ENCODE measurements at regions not wholly inside any gene's neighbourhood (a gene's known extent, or its start where the extent isn't known, plus 50 kb on each side); places are given as distances from the start of the nearest gene placed in this dataset.

DNA sequence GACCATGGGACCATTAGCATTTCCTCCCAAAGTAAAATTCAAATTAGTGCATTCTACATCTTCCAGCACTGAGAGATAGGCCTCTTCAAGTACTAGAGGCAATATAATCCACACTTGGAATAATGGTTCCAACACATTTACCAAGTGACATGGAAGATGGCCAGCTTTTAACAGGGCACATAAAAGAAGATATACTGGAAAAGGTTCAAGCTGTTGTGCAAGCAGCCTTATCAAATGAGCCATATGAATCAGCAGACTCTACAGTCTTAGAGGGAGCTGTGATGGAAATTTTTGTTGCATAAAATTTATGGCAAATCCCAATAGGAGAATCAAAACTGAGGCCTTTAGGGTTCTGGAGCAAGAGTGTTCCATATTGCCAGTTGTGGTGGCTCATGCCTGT lies 526.6 kb upstream of the IRAK1BP1 start:
- no peaks in the 10 kb centered on the region for H3K4me1 ChIP-seq (ENCODE audit: control insufficient read depth in 4 of 4, insufficient read depth in 4 of 4, low read length in 3 of 4)
- H3K9ac ChIP-seq (ENCODE audit: low read depth in 1 of 2, low read length in 2 of 2), result no peak overlapping the region
- H3K27ac ChIP-seq (ENCODE audit: low read depth in 1 of 2, low read length in 2 of 2), result no peak overlapping the region
- H3K36me3 ChIP-seq (ENCODE audit: control insufficient read depth in 4 of 4, insufficient read depth in 3 of 4, low read depth in 1 of 4, low read length in 3 of 4), result no peaks in the 10 kb centered on the region
- no peaks in the 10 kb centered on the region for H3K27me3 ChIP-seq (ENCODE audit: control insufficient read depth in 4 of 4, insufficient read depth in 4 of 4, low read length in 3 of 4)
- TF ChIP-seq, protein P1, sequence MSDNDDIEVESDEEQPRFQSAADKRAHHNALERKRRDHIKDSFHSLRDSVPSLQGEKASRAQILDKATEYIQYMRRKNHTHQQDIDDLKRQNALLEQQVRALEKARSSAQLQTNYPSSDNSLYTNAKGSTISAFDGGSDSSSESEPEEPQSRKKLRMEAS (IDR thresholded peaks at IDR 0.05), result no peak
- TF ChIP-seq, protein P2, sequence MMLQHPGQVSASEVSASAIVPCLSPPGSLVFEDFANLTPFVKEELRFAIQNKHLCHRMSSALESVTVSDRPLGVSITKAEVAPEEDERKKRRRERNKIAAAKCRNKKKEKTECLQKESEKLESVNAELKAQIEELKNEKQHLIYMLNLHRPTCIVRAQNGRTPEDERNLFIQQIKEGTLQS (IDR thresholded peaks at IDR 0.05), result no peak
- TF ChIP-seq, protein P3, sequence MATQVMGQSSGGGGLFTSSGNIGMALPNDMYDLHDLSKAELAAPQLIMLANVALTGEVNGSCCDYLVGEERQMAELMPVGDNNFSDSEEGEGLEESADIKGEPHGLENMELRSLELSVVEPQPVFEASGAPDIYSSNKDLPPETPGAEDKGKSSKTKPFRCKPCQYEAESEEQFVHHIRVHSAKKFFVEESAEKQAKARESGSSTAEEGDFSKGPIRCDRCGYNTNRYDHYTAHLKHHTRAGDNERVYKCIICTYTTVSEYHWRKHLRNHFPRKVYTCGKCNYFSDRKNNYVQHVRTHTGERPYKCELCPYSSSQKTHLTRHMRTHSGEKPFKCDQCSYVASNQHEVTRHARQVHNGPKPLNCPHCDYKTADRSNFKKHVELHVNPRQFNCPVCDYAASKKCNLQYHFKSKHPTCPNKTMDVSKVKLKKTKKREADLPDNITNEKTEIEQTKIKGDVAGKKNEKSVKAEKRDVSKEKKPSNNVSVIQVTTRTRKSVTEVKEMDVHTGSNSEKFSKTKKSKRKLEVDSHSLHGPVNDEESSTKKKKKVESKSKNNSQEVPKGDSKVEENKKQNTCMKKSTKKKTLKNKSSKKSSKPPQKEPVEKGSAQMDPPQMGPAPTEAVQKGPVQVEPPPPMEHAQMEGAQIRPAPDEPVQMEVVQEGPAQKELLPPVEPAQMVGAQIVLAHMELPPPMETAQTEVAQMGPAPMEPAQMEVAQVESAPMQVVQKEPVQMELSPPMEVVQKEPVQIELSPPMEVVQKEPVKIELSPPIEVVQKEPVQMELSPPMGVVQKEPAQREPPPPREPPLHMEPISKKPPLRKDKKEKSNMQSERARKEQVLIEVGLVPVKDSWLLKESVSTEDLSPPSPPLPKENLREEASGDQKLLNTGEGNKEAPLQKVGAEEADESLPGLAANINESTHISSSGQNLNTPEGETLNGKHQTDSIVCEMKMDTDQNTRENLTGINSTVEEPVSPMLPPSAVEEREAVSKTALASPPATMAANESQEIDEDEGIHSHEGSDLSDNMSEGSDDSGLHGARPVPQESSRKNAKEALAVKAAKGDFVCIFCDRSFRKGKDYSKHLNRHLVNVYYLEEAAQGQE (IDR thresholded peaks at IDR 0.05), result no peak
- TF ChIP-seq, protein P4, sequence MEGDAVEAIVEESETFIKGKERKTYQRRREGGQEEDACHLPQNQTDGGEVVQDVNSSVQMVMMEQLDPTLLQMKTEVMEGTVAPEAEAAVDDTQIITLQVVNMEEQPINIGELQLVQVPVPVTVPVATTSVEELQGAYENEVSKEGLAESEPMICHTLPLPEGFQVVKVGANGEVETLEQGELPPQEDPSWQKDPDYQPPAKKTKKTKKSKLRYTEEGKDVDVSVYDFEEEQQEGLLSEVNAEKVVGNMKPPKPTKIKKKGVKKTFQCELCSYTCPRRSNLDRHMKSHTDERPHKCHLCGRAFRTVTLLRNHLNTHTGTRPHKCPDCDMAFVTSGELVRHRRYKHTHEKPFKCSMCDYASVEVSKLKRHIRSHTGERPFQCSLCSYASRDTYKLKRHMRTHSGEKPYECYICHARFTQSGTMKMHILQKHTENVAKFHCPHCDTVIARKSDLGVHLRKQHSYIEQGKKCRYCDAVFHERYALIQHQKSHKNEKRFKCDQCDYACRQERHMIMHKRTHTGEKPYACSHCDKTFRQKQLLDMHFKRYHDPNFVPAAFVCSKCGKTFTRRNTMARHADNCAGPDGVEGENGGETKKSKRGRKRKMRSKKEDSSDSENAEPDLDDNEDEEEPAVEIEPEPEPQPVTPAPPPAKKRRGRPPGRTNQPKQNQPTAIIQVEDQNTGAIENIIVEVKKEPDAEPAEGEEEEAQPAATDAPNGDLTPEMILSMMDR (IDR thresholded peaks at IDR 0.05; ENCODE audit: low read depth, low read length, missing input control), result no peak
- TF ChIP-seq RXRA (IDR thresholded peaks at IDR 0.05) (no peak), EGR1 (IDR thresholded peaks at IDR 0.05; ENCODE audit: low read depth in 2 of 2) (no peak), YY1 (IDR thresholded peaks at IDR 0.05) (no peak), JUND (IDR thresholded peaks at IDR 0.05) (no peak), FOXA1 (IDR thresholded peaks at IDR 0.05) (no peak), HNF4G (IDR thresholded peaks at IDR 0.05) (no peak), FOXA2 (IDR thresholded peaks at IDR 0.05) (no peak), HNF4A (conservative IDR thresholded peaks at IDR 0.05) (no peak), GABPA (IDR thresholded peaks at IDR 0.05 in 1 of 2, conservative IDR thresholded peaks at IDR 0.05 in 1 of 2) (no peak), SP1 (IDR thresholded peaks at IDR 0.05) (no peak), TAF1 (conservative IDR thresholded peaks at IDR 0.05) (no peak), RAD21 (IDR thresholded peaks at IDR 0.05) (no peak), NR2F2 (IDR thresholded peaks at IDR 0.05) (no peak)
- TF ChIP-seq, protein P5, sequence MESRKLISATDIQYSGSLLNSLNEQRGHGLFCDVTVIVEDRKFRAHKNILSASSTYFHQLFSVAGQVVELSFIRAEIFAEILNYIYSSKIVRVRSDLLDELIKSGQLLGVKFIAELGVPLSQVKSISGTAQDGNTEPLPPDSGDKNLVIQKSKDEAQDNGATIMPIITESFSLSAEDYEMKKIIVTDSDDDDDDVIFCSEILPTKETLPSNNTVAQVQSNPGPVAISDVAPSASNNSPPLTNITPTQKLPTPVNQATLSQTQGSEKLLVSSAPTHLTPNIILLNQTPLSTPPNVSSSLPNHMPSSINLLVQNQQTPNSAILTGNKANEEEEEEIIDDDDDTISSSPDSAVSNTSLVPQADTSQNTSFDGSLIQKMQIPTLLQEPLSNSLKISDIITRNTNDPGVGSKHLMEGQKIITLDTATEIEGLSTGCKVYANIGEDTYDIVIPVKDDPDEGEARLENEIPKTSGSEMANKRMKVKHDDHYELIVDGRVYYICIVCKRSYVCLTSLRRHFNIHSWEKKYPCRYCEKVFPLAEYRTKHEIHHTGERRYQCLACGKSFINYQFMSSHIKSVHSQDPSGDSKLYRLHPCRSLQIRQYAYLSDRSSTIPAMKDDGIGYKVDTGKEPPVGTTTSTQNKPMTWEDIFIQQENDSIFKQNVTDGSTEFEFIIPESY (IDR thresholded peaks at IDR 0.05), result no peak
- no peaks in the 10 kb centered on the region for H3K9me3 ChIP-seq (ENCODE audit: control insufficient read depth in 4 of 4, low read length in 3 of 4)
- DNase-seq (ENCODE audit: low spot score), result no peak
- H3K4me3 ChIP-seq (ENCODE audit: low read depth in 1 of 3, low read length in 3 of 3), result no peak overlapping the region
